ENCODE measurements at regions not wholly inside any gene's neighbourhood (a gene's known extent, or its start where the extent isn't known, plus 50 kb on each side); places are given as distances from the start of the nearest gene placed in this dataset.
"Not testable (repeated sequence)": the region's sequence is repeated elsewhere in the genome, so short reads cannot be mapped to it uniquely, and the experiment has no call there.

GRCh38 chr12:76176940-76177339 lies 92.5 kb upstream of the NAP1L1 start:
- no peaks in the 10 kb centered on the region for H3K27me3 ChIP-seq (ENCODE audit: low read depth, low read length)
- H3K4me1 ChIP-seq (ENCODE audit: control insufficient read depth in 1 of 2, insufficient read depth in 2 of 2, low read length in 2 of 2) = no peaks in the 10 kb centered on the region
- H3K36me3 ChIP-seq (ENCODE audit: control insufficient read depth in 1 of 2, insufficient read depth in 2 of 2, low read length in 2 of 2) = no peaks in the 10 kb centered on the region
- no peak overlapping the region for H3K27ac ChIP-seq (ENCODE audit: low read length)
- H3K4me3 ChIP-seq (ENCODE audit: low read depth in 1 of 2, low read length in 2 of 2) = no peak overlapping the region
- no peaks in the 10 kb centered on the region for H3K9me3 ChIP-seq (ENCODE audit: control insufficient read depth in 1 of 2, low read length in 2 of 2)

- not testable (repeated sequence) for H3K4me1 ChIP-seq (ENCODE audit: control insufficient read depth in 1 of 2, insufficient read depth in 2 of 2, low read length in 2 of 2); H3K4me3 ChIP-seq (ENCODE audit: low read depth in 1 of 2, low read length in 2 of 2); H3K9me3 ChIP-seq (ENCODE audit: control insufficient read depth in 1 of 2, low read length in 2 of 2); H3K27me3 ChIP-seq (ENCODE audit: low read depth, low read length); H3K27ac ChIP-seq (ENCODE audit: low read length); H3K36me3 ChIP-seq (ENCODE audit: control insufficient read depth in 1 of 2, insufficient read depth in 2 of 2, low read length in 2 of 2)
These were observed 91.5 kb upstream of the NAP1L1 start for GRCh38 chr12:76175946-76176345.

- Histone ChIP-seq H3K4me3 (ENCODE audit: low read depth in 1 of 2, low read length in 2 of 2) (no peak overlapping the region), H3K27me3 (ENCODE audit: low read depth, low read length) (no peaks in the 10 kb centered on the region), H3K9me3 (ENCODE audit: control insufficient read depth in 1 of 2, low read length in 2 of 2) (no peaks in the 10 kb centered on the region), H3K27ac (ENCODE audit: low read length) (no peak overlapping the region), H3K4me1 (ENCODE audit: control insufficient read depth in 1 of 2, insufficient read depth in 2 of 2, low read length in 2 of 2) (no peaks in the 10 kb centered on the region), H3K36me3 (ENCODE audit: control insufficient read depth in 1 of 2, insufficient read depth in 2 of 2, low read length in 2 of 2) (no peaks in the 10 kb centered on the region)
These were observed 89.3 kb upstream of the NAP1L1 start for GRCh38 chr12:76173756-76174155.

- no peaks in the 10 kb centered on the region for H3K27me3 ChIP-seq (ENCODE audit: low read depth, low read length)
- H3K4me1 ChIP-seq (ENCODE audit: control insufficient read depth in 1 of 2, insufficient read depth in 2 of 2, low read length in 2 of 2) = no peaks in the 10 kb centered on the region
- no peaks in the 10 kb centered on the region for H3K36me3 ChIP-seq (ENCODE audit: control insufficient read depth in 1 of 2, insufficient read depth in 2 of 2, low read length in 2 of 2)
- no peaks in the 10 kb centered on the region for H3K9me3 ChIP-seq (ENCODE audit: control insufficient read depth in 1 of 2, low read length in 2 of 2)
- peak overlapping the region; percentile 6 for H3K27ac ChIP-seq (ENCODE audit: low read length)
- peak overlapping the region in 1 of 2 donors; percentile 28 for H3K4me3 ChIP-seq (ENCODE audit: low read depth in 1 of 2, low read length in 2 of 2)
These were observed 74.2 kb upstream of the NAP1L1 start for GRCh38 chr12:76158518-76159321.

- no peaks in the 10 kb centered on the region for H3K4me1 ChIP-seq (ENCODE audit: control insufficient read depth in 1 of 2, insufficient read depth in 2 of 2, low read length in 2 of 2)
- no peak overlapping the region for H3K27ac ChIP-seq (ENCODE audit: low read length)
- no peak overlapping the region for H3K4me3 ChIP-seq (ENCODE audit: low read depth in 1 of 2, low read length in 2 of 2)
- no peaks in the 10 kb centered on the region for H3K27me3 ChIP-seq (ENCODE audit: low read depth, low read length)
- H3K36me3 ChIP-seq (ENCODE audit: control insufficient read depth in 1 of 2, insufficient read depth in 2 of 2, low read length in 2 of 2) = no peaks in the 10 kb centered on the region
- H3K9me3 ChIP-seq (ENCODE audit: control insufficient read depth in 1 of 2, low read length in 2 of 2) = no peaks in the 10 kb centered on the region
These were observed 72.2 kb upstream of the NAP1L1 start for GRCh38 chr12:76156726-76157125.

GRCh38 chr12:76156314-76156713 lies 71.8 kb upstream of the NAP1L1 start:
- Histone ChIP-seq H3K4me1 (ENCODE audit: control insufficient read depth in 1 of 2, insufficient read depth in 2 of 2, low read length in 2 of 2) (no peaks in the 10 kb centered on the region), H3K36me3 (ENCODE audit: control insufficient read depth in 1 of 2, insufficient read depth in 2 of 2, low read length in 2 of 2) (no peaks in the 10 kb centered on the region), H3K4me3 (ENCODE audit: low read depth in 1 of 2, low read length in 2 of 2) (no peak overlapping the region), H3K9me3 (ENCODE audit: control insufficient read depth in 1 of 2, low read length in 2 of 2) (no peaks in the 10 kb centered on the region), H3K27me3 (ENCODE audit: low read depth, low read length) (no peaks in the 10 kb centered on the region), H3K27ac (ENCODE audit: low read length) (no peak overlapping the region)

- H3K27me3 ChIP-seq (ENCODE audit: low read depth, low read length) = no peaks in the 10 kb centered on the region
- H3K36me3 ChIP-seq (ENCODE audit: control insufficient read depth in 1 of 2, insufficient read depth in 2 of 2, low read length in 2 of 2) = no peaks in the 10 kb centered on the region
- no peaks in the 10 kb centered on the region for H3K4me1 ChIP-seq (ENCODE audit: control insufficient read depth in 1 of 2, insufficient read depth in 2 of 2, low read length in 2 of 2)
- no peaks in the 10 kb centered on the region for H3K9me3 ChIP-seq (ENCODE audit: control insufficient read depth in 1 of 2, low read length in 2 of 2)
- H3K27ac ChIP-seq (ENCODE audit: low read length) = no peak overlapping the region
- no peak overlapping the region for H3K4me3 ChIP-seq (ENCODE audit: low read depth in 1 of 2, low read length in 2 of 2)
These were observed 70.7 kb upstream of the NAP1L1 start for GRCh38 chr12:76155157-76155670.

GRCh38 chr12:76153616-76154015 lies 69.1 kb upstream of the NAP1L1 start:
- no peak overlapping the region for H3K27ac ChIP-seq (ENCODE audit: low read length)
- H3K9me3 ChIP-seq (ENCODE audit: control insufficient read depth in 1 of 2, low read length in 2 of 2) = no peaks in the 10 kb centered on the region
- no peaks in the 10 kb centered on the region for H3K36me3 ChIP-seq (ENCODE audit: control insufficient read depth in 1 of 2, insufficient read depth in 2 of 2, low read length in 2 of 2)
- H3K4me3 ChIP-seq (ENCODE audit: low read depth in 1 of 2, low read length in 2 of 2) = no peak overlapping the region
- no peaks in the 10 kb centered on the region for H3K27me3 ChIP-seq (ENCODE audit: low read depth, low read length)
- H3K4me1 ChIP-seq (ENCODE audit: control insufficient read depth in 1 of 2, insufficient read depth in 2 of 2, low read length in 2 of 2) = no peaks in the 10 kb centered on the region

GRCh38 chr12:76152181-76152807 lies 67.8 kb upstream of the NAP1L1 start:
- H3K27ac ChIP-seq (ENCODE audit: low read length) = no peak overlapping the region
- H3K36me3 ChIP-seq (ENCODE audit: control insufficient read depth in 1 of 2, insufficient read depth in 2 of 2, low read length in 2 of 2) = no peaks in the 10 kb centered on the region

GRCh38 chr12:76144245-76144549 lies 59.7 kb upstream of the NAP1L1 start:
- no peaks in the 10 kb centered on the region for H3K36me3 ChIP-seq (ENCODE audit: control insufficient read depth in 1 of 2, insufficient read depth in 2 of 2, low read length in 2 of 2)
- H3K27ac ChIP-seq (ENCODE audit: low read length) = no peak overlapping the region
- H3K27me3 ChIP-seq (ENCODE audit: low read depth, low read length) = no peaks in the 10 kb centered on the region
- no peak overlapping the region for H3K4me3 ChIP-seq (ENCODE audit: low read depth in 1 of 2, low read length in 2 of 2)
- no peaks in the 10 kb centered on the region for H3K4me1 ChIP-seq (ENCODE audit: control insufficient read depth in 1 of 2, insufficient read depth in 2 of 2, low read length in 2 of 2)
- H3K9me3 ChIP-seq (ENCODE audit: control insufficient read depth in 1 of 2, low read length in 2 of 2) = no peaks in the 10 kb centered on the region

More at GRCh38 chr12:76152181-76152807, 67.8 kb upstream of the NAP1L1 start:
- no peaks in the 10 kb centered on the region for H3K27me3 ChIP-seq (ENCODE audit: low read depth, low read length)
- H3K4me3 ChIP-seq (ENCODE audit: low read depth in 1 of 2, low read length in 2 of 2) = no peak overlapping the region
- H3K4me1 ChIP-seq (ENCODE audit: control insufficient read depth in 1 of 2, insufficient read depth in 2 of 2, low read length in 2 of 2) = no peaks in the 10 kb centered on the region
- H3K9me3 ChIP-seq (ENCODE audit: control insufficient read depth in 1 of 2, low read length in 2 of 2) = no peaks in the 10 kb centered on the region

GRCh38 chr12:76143343-76144244 lies 59.1 kb upstream of the NAP1L1 start:
- H3K9me3 ChIP-seq (ENCODE audit: control insufficient read depth in 1 of 2, low read length in 2 of 2) = no peaks in the 10 kb centered on the region
- H3K27ac ChIP-seq (ENCODE audit: low read length) = no peak overlapping the region
- no peaks in the 10 kb centered on the region for H3K36me3 ChIP-seq (ENCODE audit: control insufficient read depth in 1 of 2, insufficient read depth in 2 of 2, low read length in 2 of 2)
- no peak overlapping the region for H3K4me3 ChIP-seq (ENCODE audit: low read depth in 1 of 2, low read length in 2 of 2)
- H3K27me3 ChIP-seq (ENCODE audit: low read depth, low read length) = no peaks in the 10 kb centered on the region
- no peaks in the 10 kb centered on the region for H3K4me1 ChIP-seq (ENCODE audit: control insufficient read depth in 1 of 2, insufficient read depth in 2 of 2, low read length in 2 of 2)
